GM21381 (cell line): ENCODE measurements at regions not wholly inside any gene's neighbourhood (a gene's known extent, or its start where the extent isn't known, plus 50 kb on each side); places are given as distances from the start of the nearest gene placed in this dataset.
"Not testable (repeated sequence)": the region's sequence is repeated elsewhere in the genome, so short reads cannot be mapped to it uniquely, and the experiment has no call there.

Experiments used
- ATAC-seq: cut with Tn5 transposase; IDR thresholded peaks from one replicate; pipeline ENCODE4 v1.9.1; 2021; ENCODE audit warnings: mild to moderate bottlenecking, moderate library complexity; ENCODE audit not compliant: unreplicated experiment

DNA sequence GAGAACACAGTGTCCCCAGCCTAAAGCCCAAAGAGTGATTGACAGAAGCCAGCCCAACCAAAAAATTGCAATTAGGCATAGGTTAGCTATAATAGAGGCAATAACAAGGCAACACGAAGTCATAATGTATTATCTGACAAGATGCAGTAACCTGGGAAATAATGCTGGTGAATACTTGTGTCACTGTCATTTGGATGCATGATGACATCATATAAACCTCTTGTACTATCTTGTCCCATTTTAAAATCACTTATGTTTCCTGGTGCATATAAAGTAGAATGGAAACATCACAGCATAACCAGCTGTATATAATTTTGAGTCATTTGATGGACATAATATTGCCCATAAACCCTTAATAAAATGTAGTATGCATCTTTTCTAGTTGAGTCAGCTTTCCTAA lies 1138.3 kb upstream of the LRRTM3 start:
- no peak for ATAC-seq

DNA sequence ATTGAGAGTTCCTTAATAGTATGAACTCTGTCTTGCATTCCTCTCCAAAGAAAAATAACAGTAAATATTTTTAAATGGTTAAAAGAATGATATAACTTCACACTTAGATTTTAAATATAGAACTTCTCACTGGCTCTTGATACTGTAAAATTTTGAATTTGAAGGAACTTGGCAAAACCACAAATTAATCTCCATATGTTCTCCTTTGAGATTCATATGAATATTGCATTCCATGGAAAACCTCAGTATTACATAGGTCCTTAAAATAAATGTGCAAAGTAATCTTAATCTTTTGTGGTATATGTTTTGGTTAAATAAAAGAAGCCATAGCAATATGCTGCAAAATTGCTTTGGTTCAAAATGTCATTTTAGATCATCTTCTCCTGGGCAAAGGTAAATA lies 1137.6 kb upstream of the LRRTM3 start:
- no peak for ATAC-seq

DNA sequence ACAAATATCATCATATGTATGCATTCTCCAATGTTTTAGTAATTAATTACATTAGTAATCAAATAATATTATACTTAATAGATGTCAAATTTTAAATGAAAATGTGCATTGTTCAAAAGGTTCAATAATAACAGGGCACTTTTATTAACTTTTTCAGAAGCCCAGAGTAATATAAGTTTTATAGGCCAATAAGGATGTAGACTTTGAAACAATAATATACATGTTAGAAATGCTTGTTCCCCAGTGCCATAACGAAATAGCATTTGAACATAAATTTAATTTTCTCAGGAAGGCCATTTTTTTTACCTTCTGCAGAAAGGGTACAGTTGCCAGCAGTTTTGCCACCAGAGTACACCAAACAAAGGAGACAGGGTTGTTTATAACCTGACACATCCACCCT lies 1133.9 kb upstream of the LRRTM3 start:
- ATAC-seq = no peak

DNA sequence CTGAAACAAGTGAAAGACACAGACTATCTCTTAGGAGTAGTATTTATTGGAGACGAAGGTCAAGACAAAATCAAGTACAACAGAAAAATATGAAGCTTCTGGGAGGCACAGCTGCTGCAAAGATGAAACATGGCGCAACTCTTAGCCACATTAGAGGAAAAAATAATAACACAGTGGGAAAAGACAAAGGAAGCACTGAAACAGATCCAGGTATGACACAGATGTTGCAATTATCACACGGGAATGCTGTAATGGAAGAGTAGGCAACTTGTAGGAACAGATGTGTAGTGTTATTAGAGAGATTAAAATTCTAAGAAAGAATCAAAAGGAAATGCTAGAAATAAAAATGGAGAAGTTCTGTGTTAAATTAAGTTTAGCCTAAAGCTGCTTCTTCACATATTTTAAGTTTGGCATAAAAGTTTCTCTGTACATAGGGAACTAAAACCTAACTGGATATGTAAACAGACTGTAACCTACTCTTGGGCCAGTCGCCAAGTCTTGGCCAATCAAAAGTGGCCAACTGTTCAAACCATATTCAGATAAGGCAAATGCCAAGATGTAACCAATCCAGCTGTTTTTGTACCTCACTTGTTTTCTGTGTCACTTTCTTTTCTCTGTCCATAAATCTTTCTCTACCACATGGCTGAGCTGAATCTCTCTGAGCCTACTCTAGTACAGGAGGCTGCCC lies 1132.0 kb upstream of the LRRTM3 start:
- ATAC-seq = no peak

DNA sequence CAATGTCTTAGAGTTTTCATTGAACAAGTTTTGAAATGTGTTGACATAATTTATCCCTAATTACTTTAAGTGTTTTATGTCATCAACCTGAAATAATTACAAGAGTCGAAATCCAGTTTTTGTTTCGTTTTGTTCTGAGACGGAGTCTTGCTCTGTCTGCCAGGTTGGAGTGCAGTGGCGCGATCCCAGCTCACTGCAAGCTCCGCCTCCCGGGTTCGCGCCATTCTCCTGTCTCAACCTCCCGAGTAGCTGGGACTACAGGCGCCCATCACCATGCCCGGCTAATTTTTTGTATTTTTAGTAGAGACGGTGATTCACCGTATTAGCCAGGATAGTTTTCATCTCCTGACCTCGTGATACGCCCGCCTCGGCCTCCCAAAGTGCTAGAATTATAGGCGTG lies 1131.0 kb upstream of the LRRTM3 start:
- ATAC-seq = not testable (repeated sequence)

DNA sequence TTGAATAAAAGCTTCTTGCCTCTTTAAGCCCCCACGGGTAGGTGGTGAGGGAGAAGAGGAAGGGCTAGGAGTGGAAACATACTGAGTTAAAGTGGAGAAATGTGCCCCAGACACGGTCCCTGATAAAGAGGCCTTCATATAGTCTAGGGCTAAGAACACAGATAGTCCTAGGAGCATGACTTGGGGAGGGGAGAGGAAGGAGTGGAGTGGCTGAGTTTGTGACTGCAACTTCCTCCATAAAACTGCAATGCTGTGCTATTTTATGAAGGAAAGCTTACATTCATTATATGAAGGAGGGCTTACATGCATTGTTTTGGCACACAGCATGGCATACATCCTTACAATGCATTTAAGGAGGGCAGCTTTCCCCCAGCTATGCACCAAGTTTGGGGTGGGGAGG lies 1129.4 kb upstream of the LRRTM3 start:
- no peak for ATAC-seq

DNA sequence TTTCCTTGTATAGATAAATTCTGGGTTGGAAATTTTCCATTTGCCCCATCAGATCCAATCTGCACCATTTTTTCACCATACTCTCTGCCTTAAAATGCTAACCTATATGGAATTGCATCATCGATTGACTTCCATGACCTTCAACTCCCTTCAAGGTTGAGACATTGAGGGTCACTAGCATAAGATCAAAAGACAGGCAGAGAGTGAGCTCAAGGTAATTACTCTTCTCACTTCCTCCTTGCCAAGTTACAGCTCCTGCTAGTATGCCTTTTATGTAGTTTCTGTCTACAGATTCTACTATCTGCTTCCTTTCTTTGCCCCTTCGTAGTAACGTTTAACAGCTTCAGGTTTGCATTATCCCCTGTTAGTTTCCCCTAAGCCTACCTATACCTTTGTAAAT lies 1127.7 kb upstream of the LRRTM3 start:
- ATAC-seq = no peak

DNA sequence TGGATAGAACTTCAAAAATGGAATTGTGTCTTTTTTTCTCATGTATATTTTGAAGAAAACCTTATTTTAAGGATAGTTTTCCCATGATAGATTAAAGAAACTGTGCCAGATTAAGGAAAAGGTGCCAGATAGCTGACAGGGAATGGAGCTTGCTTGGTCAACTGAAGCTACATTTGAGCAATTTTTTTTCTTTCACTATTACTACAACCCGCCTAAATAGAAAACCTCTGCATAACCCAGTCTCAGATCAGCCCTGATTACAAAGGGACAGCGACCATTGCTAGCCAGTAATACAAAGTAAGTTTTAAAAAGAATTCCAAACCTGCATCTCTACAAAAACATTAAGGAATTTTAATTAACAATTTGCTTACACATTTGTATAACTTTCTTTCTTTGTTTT lies 1123.4 kb upstream of the LRRTM3 start:
- ATAC-seq = no peak

DNA sequence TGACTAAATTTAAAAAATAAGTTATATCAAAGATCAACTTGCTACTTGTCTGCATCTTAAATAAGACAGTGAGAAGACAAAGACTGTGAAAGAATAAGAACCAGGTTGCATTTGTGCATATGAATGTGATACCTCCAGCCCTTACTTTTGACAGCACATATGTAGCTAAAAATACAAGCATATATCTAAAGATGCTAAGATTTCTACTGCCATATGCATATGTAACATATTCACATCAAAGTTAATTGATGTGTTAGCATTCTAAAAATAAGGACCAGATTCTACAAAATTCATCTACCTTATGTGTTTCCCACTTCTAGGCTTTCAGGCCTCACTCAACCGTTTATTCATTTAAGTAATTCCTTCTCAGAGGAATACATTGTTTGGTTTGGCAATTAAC lies 1120.3 kb upstream of the LRRTM3 start:
- ATAC-seq = no peak

DNA sequence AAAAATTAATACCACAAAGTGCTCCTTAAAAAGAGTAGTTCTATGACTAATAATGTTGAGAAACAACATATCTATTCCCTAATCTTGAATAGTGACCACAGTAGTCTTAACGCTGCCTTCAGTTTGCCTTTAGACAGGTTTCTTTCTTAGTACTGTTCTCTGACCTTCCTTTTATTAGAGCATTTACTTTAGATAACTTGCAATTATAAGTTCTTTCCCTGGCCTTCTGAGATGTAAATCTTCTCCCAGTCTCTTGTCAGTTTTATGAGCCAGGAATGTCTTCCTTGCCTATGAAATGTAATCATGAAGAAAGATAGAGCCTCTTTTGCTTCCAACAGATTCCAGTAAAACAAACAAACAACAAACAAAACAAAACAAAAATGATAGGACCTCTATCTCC lies 1119.8 kb upstream of the LRRTM3 start:
- ATAC-seq = no peak

DNA sequence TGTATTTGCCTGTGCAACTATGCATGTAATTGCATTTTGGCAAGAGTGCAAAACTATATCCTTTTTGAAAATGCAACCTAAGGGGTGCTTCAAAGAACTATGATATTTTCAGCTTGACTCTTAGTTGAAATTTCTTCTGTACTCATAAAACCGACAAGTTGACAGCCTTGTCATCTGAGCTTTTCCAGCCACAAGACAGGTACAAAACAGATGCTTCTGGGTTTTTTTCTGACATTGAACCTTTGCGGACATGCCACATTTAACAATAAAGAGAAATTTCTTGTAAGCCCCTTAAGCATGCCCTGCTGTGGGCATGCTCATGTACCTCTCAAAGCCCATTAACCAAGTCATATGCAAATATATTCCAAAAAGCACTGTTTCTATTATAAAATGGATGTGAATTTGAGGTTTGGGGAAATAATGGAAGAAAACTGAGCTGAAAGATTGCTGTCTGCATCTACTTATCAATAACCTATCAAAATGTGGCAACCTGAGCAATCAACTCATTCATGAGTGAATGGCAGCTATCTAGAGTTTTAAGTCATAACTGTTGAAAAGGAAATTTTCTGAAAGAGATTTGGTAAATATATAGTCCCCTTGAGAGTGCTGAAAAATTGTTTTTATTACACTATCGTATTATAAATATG lies 1117.0 kb upstream of the LRRTM3 start:
- no peak for ATAC-seq

DNA sequence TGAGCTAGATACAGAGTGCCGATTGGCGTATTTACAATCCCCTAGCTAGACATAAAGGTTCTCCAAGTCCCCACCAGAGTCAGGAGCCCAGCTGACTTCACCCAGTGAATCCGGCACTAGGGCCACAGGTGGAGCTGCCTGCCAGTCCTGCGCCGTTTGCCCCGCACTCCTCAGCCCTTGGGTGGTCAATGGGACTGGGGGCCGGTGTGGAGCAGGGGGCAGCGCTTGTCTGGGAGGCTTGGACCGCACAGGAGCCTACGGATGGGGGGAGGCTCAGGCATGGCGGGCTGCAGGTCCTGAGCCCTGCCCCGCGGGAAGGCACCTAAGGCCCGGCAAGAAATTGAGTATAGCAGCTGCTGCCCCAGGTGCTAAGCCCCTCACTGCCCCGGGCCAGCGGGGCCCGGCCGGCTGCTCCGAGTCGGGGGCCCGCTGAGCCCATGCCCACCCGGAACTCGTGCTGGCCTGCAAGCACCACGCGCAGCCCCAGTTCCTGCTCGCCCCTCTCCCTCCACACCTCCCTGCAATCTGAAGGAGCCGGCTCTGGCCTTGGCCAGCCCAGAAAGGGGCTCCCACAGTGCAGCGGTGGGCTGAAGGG lies 1113.8 kb upstream of the LRRTM3 start:
- ATAC-seq = no peak

DNA sequence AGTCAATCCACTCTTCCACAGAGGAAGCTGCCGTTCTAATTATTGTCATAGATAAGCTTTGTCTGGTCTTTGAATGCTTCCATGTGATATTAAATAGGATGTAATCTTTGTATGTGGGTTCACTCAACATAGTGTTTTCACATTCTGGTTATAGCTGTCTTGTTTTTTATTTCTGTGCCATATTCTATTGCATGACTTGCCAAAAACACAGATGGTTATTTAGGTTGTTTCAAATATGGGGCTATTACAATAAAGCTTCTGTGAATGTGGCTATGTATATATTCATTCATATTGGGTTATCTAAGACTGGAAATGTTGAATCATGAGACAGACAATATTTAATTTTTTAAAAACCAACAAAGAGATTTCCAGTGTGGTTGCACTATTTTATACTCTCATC lies 1109.3 kb upstream of the LRRTM3 start:
- no peak for ATAC-seq

DNA sequence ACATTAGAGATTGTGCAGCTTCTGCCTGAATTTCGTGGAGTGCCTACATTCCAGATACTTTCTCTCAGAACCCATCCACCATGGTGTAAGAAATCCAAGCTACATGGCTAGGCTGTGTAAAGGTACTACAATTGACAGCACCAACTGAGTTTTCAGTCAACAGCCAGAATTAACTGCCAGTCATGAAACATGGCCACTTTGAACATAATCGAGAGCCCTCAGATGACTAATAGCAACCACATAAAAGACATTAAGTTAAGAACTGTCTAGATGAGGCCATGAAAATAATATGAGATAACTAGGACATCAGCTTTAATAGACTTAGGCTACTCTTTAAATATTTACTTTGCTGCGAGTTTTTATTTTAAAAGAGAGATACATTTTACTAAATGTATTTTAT lies 1106.8 kb upstream of the LRRTM3 start:
- ATAC-seq = no peak

DNA sequence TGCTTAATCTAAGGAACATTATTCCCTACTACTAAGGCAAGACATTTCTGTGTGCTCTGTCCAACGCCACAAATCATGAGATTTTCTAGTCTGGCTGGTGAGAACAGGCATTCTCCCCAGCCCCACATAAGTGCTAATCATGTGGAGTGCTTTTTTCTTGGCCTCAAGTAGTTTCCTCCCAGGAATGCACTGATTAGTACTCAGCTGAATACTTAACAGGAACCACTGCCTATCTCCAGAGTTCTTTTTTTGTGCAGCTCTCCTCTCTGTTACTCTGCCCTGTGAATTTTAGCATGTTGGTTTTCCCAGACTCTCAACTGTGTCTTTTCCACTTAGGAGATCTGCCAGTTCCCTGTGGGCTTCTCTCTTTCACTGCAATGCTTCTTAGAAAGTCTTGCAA lies 1098.5 kb upstream of the LRRTM3 start:
- ATAC-seq = no peak

DNA sequence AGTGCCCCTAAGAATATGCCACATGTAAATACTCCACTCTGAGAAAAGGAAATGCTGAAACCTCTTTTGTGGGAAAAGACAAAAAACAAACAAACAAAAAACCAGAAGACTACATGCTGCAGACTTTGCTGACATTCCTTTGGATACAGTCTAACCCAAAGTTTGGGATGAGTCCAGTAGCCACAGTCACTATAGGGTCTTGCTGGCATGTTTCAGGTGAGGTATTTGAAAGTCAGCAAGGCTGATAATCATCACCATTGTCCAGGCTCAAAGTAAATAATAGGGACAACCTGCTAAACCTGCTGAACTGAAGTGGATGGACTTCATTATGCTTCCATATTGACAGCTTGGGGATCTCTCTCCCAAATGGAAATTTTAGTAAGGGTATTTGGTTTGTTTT lies 1087.0 kb upstream of the LRRTM3 start:
- no peak for ATAC-seq

DNA sequence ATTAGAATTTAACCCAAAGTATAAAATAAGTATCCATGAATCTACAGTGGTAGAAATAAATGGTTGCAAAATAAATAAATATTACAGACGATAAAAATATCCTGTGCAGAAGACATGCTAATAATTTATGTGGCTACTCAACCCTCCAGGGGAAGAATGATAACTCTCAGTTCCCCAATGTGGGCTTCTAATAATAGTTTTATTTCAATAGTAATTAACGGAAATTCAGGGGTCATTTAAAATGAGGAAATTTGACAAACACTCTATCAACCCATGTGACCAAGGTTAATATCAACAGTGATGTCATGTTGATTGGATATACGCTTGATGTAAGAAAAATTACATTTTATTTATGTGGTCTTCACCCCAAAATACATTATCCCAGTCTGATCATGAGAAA lies 1082.6 kb upstream of the LRRTM3 start:
- no peak for ATAC-seq

DNA sequence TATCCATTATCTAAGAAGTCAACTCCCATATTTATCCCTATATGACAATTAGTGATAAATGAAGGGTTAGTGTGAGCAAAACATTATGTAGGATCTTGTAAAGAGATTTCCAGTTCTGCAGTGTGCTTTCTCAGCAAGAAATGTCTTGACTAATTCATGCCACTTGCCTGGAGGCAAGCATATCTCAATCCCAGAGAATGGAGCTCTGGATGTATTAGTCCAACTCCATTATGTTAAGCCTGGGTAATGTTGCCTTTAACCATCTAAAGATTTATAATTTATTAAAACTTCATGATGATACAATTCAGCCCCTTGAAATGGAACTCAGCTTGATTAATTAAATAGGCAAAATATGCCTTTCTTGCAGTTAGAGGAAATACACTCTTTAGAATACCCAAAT lies 1079.9 kb upstream of the LRRTM3 start:
- no peak for ATAC-seq

DNA sequence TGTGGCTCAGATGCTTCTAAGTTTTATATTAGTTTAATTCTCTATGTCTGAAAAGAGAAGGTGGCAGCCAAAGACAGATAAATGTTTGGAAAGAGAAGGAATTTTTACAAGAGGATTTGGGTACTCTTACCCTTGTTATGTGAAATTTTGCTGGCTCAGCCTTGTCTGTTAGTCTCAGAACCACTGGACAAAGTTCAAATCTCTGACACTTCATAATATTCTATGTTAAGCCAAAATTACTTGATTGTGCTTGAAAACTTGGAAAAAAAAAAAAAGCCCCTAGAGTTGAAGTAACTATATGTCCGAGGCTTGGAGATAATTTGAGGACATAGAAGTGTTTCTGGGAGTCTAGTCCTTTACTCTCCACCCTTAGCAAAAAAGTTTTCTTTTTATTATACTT lies 1079.3 kb upstream of the LRRTM3 start:
- ATAC-seq = no peak

DNA sequence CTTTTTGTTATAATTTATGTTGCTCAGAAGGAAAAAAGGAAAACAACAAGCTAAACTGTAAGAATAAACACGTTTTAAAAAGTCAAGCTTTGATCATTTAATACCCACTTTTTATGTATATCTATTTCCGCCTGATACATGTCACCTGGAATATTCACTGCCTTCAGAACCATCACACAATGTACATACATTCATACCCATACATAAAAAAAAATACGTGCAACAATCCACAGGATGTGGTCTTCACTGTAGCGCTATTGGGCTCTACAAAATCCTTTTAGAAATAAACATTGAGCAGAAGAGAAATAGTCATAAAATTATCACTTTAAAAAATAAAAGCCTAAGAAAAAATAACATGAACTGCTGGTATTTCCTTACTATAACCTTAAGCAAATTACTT lies 1078.9 kb upstream of the LRRTM3 start:
- ATAC-seq = no peak

DNA sequence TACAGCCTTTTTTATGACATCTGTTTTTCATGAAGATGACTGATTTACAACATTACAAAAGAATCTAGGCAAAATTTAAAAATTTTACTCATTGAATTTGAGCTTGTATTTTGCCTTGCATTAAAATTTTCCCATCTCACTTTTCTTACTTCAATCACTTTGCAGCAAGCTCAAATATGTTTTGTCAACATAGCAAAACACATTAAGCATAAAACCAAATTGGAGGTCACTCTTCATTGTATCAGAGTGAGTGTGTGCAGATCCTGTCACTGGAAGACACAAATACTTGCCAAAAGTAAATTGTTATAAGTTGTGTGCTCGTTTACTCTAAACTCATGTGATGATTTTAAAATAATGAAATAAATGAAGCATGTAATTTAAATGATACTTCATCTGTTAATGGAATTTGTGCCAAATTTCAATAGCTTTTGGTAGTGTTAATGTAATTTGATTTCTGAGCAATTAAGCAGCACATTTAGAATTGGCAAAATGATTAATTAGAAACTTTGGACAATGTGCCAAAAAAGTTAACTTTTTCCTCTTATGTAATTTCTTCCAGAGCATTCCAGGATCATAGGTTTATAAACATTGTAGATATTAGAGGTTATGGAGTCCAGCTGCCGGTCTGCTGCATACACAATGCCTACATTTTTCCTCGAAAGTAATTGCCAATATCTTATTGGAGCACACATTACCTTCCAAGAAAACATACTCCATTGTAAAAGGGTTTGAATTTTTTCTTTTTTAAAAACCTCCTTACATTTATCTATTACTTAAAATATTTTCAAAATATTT lies 1078.2 kb upstream of the LRRTM3 start:
- ATAC-seq = no peak

DNA sequence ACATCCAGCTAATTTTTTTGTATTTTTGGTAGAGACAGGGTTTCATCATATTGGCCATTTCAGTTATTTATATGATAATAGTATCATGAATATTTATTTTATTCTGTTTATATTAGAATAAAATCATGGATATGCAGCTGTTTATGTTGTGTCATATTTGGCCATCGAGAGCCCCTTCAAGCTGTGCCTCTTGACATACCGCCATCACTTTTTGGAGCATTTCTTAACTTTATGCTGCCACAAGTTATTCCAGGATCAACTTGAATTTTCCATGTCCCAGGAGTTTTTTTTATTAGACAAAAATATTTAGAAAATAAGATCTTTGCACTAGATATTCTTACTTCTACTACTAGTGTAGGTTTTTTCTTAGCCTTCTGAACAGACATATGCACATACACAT lies 1067.0 kb upstream of the LRRTM3 start:
- ATAC-seq = no peak
